OCI-LY3 (cell line): ENCODE measurements at regions not wholly inside any gene's neighbourhood (a gene's known extent, or its start where the extent isn't known, plus 50 kb on each side); places are given as distances from the start of the nearest gene placed in this dataset.
A peak's percentile ranks its signal among the peaks of the same experiment; 100 is the strongest.

Experiments
- H2AFZ ChIP-seq: fragments of 200-600, 300-600 bp; shearing (Covaris generic); 2 replicates; pipeline ENCODE4 v1.6.0; 2014; ENCODE audit warnings: antibody characterized with exemption, low read depth, low read length
- H3K27ac ChIP-seq: fragments of 200-600, 300-600 bp; sonication (generic); 2 replicates; pipeline ENCODE4 v1.5.1; 2014; ENCODE audit warnings: mild to moderate bottlenecking, low read length, moderate library complexity, mixed read lengths
- H3K27me3 ChIP-seq: fragments of 200-600, 300-600 bp; sonication (generic); 2 replicates; pipeline ENCODE4 v1.6.1; 2014; ENCODE audit warnings: low read depth, low read length, mixed read lengths
- H3K36me3 ChIP-seq: fragments of 200-600, 300-600 bp; sonication (generic); replicated peaks from 2 replicates; pipeline ENCODE3; 2014; ENCODE audit warnings: low read depth, low read length, mixed read lengths
- H3K4me1 ChIP-seq: fragments of 300-600, 200-600 bp; sonication (generic); 2 replicates; pipeline ENCODE4 v1.6.1; 2014; ENCODE audit warnings: low read length, mixed read lengths
- H3K4me2 ChIP-seq: fragments of 200-600, 300-600 bp; sonication (generic); 2 replicates; pipeline ENCODE4 v1.6.1; 2014; ENCODE audit warnings: low read length, mixed read lengths
- H3K4me3 ChIP-seq: fragments of 300-600, 200-600 bp; sonication (generic); 2 replicates; pipeline ENCODE4 v1.5.1; 2014; ENCODE audit warnings: antibody characterized with exemption, mild to moderate bottlenecking, low read length, moderate library complexity
- H3K79me2 ChIP-seq: fragments of 300-600, 200-600 bp; shearing (Covaris generic); 2 replicates; pipeline ENCODE4 v1.6.1; 2014; ENCODE audit warnings: mild to moderate bottlenecking, low read length, mixed read lengths
- H3K9ac ChIP-seq: fragments of 300-600, 200-600 bp; shearing (Covaris generic); 2 replicates; pipeline ENCODE4 v1.6.0; 2014; ENCODE audit warnings: mild to moderate bottlenecking, low read length, moderate library complexity
- H3K9me3 ChIP-seq: fragments of 200-600, 300-600 bp; shearing (Covaris generic); 2 replicates; pipeline ENCODE4 v1.6.1; 2014; ENCODE audit warnings: low read length, mixed read lengths; ENCODE audit not compliant: insufficient read depth
- H4K20me1 ChIP-seq: fragments of 200-600, 300-600 bp; sonication (generic); 2 replicates; pipeline ENCODE4 v1.6.1; 2016; ENCODE audit warnings: low read length, mixed read lengths; ENCODE audit not compliant: insufficient read depth
- EZH2phosphoT487 ChIP-seq: fragments of 200-600 bp; shearing (Covaris generic); IDR thresholded peaks from 2 replicates; pipeline ENCODE4 v1.6.1; 2018; ENCODE audit warnings: antibody characterized with exemption, mixed run types, low read depth
- TF ChIP-seq, protein P1 (sequence below): fragments of 200-600, 300-600 bp; sonication (generic); IDR thresholded peaks from 2 replicates; pipeline ENCODE4 v1.5.1; 2014; ENCODE audit warnings: antibody characterized with exemption, low read length, low read depth

DNA sequence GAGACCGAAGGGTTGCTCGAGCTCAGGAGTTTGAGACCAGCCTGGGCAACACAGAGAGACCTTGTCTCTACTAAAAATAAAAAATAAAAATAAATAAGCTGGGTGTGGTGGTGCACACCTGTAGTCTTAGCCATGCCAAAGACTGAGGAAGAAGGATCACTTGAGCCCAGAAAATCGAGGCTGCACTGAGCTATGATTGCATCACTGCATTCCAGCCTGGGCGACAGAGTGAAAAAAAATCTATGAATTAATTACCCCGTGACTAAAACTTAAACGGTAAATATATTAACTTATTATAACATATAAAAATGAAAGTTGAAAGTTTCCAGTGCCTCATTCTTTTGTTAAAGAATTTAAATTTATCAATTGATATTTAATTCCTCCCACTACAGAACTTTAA is 273.7 kb downstream of the KLF12 start:
- no peaks in the 10 kb centered on the region for H3K27me3 ChIP-seq
- H4K20me1 ChIP-seq: no peaks in the 10 kb centered on the region
- no peaks in the 10 kb centered on the region for H3K79me2 ChIP-seq
- TF ChIP-seq, protein P1, sequence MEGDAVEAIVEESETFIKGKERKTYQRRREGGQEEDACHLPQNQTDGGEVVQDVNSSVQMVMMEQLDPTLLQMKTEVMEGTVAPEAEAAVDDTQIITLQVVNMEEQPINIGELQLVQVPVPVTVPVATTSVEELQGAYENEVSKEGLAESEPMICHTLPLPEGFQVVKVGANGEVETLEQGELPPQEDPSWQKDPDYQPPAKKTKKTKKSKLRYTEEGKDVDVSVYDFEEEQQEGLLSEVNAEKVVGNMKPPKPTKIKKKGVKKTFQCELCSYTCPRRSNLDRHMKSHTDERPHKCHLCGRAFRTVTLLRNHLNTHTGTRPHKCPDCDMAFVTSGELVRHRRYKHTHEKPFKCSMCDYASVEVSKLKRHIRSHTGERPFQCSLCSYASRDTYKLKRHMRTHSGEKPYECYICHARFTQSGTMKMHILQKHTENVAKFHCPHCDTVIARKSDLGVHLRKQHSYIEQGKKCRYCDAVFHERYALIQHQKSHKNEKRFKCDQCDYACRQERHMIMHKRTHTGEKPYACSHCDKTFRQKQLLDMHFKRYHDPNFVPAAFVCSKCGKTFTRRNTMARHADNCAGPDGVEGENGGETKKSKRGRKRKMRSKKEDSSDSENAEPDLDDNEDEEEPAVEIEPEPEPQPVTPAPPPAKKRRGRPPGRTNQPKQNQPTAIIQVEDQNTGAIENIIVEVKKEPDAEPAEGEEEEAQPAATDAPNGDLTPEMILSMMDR: no peak
- TF ChIP-seq EZH2phosphoT487: no peak
- peaks cover 45% of the 10 kb centered on the region for H3K4me1 ChIP-seq
- no peaks in the 10 kb centered on the region for H3K36me3 ChIP-seq
- peak overlapping the region; percentile 36; the same call in 1 of the 2 replicates for H3K27ac ChIP-seq
- H3K9me3 ChIP-seq: no peaks in the 10 kb centered on the region
- H3K4me2 ChIP-seq: peak overlapping the region; percentile 76; the same call in 1 of the 2 replicates
- H3K4me3 ChIP-seq: no peak overlapping the region
- H2AFZ ChIP-seq: no peak overlapping the region
- H3K9ac ChIP-seq: no peak overlapping the region

- H4K20me1 ChIP-seq: no peaks in the 10 kb centered on the region
- H3K9me3 ChIP-seq: no peaks in the 10 kb centered on the region
- peak overlapping the region; percentile 40; the same call in 1 of the 2 replicates for H3K9ac ChIP-seq
- H3K79me2 ChIP-seq: no peaks in the 10 kb centered on the region
- peak overlapping the region; percentile 60 for H3K4me3 ChIP-seq
- peak overlapping the region; percentile 36; the same call in 1 of the 2 replicates for H3K27ac ChIP-seq
- H3K36me3 ChIP-seq: no peaks in the 10 kb centered on the region
- TF ChIP-seq, protein P1: no peak
- TF ChIP-seq EZH2phosphoT487: no peak
- H3K4me2 ChIP-seq: peak overlapping the region; percentile 76
- peaks cover 38% of the 10 kb centered on the region for H3K4me1 ChIP-seq
- no peaks in the 10 kb centered on the region for H3K27me3 ChIP-seq
- H2AFZ ChIP-seq: no peak overlapping the region
Observed at GRCh38 chr13:73859841-73860240, 274.4 kb downstream of the KLF12 start.

GRCh38 chr13:73857106-73857505 is 277.1 kb downstream of the KLF12 start:
- H3K36me3 ChIP-seq: no peaks in the 10 kb centered on the region
- no peak overlapping the region for H3K4me3 ChIP-seq
- H2AFZ ChIP-seq: no peak overlapping the region
- peaks cover 32% of the 10 kb centered on the region for H3K4me1 ChIP-seq
- no peaks in the 10 kb centered on the region for H4K20me1 ChIP-seq
- no peak overlapping the region for H3K4me2 ChIP-seq
- no peak overlapping the region for H3K27ac ChIP-seq
- H3K9ac ChIP-seq: no peak overlapping the region
- H3K79me2 ChIP-seq: no peaks in the 10 kb centered on the region
- no peaks in the 10 kb centered on the region for H3K9me3 ChIP-seq
- H3K27me3 ChIP-seq: no peaks in the 10 kb centered on the region
- no peak for TF ChIP-seq EZH2phosphoT487
- TF ChIP-seq, protein P1: no peak

- peak overlapping the region; percentile 60 for H3K9ac ChIP-seq
- peak overlapping the region; percentile 68 for H3K4me2 ChIP-seq
Observed at GRCh38 chr13:73851104-73851503, 283.1 kb downstream of the KLF12 start.

More at GRCh38 chr13:73851104-73851503, 283.1 kb downstream of the KLF12 start:
- Histone ChIP-seq H3K9me3 (no peaks in the 10 kb centered on the region), H3K4me3 (peak overlapping the region; percentile 48), H2AFZ (no peak overlapping the region), H3K4me1 (peaks cover 39% of the 10 kb centered on the region), H3K36me3 (no peaks in the 10 kb centered on the region), H4K20me1 (no peaks in the 10 kb centered on the region), H3K79me2 (no peaks in the 10 kb centered on the region), H3K27ac (peak overlapping the region; percentile 88), H3K27me3 (no peaks in the 10 kb centered on the region)
- TF ChIP-seq, protein P1: no peak
- no peak for TF ChIP-seq EZH2phosphoT487
